ENCODE measurements at regions not wholly inside any gene's neighbourhood (a gene's known extent, or its start where the extent isn't known, plus 50 kb on each side); places are given as distances from the start of the nearest gene placed in this dataset.

GRCh38 chr2:34353509-34354113 is 754.5 kb upstream of the FAM98A start:
- 53 to 54% methylated on average over 2 of the region's 2 CpGs for WGBS, 2 donors
- TF ChIP-seq CTCF (IDR thresholded peaks at IDR 0.05) = no peak
- H3K27me3 ChIP-seq = no peaks in the 10 kb centered on the region
- no peak overlapping the region for H3K4me3 ChIP-seq
- no peaks in the 10 kb centered on the region for H3K4me1 ChIP-seq
- no peak for DNase-seq (ENCODE audit: low spot score in 2 of 2)
- H3K36me3 ChIP-seq = no peaks in the 10 kb centered on the region
- H3K9me3 ChIP-seq = no peaks in the 10 kb centered on the region
- no peak overlapping the region for H3K27ac ChIP-seq

GRCh38 chr2:34349527-34349926 is 750.4 kb upstream of the FAM98A start:
- Histone ChIP-seq H3K27me3 (no peaks in the 10 kb centered on the region), H3K9me3 (no peaks in the 10 kb centered on the region), H3K4me3 (no peak overlapping the region), H3K36me3 (no peaks in the 10 kb centered on the region), H3K27ac (no peak overlapping the region), H3K4me1 (no peaks in the 10 kb centered on the region)
- no peak for DNase-seq (ENCODE audit: low spot score in 2 of 2)
- TF ChIP-seq CTCF (IDR thresholded peaks at IDR 0.05) (no peak), EP300 (IDR thresholded peaks at IDR 0.05) (no peak), POLR2A (IDR thresholded peaks at IDR 0.05) (no peak)
- 88 to 96% methylated on average over 1 of the region's 1 CpG for WGBS, 2 donors

GRCh38 chr2:34345030-34345429 is 745.9 kb upstream of the FAM98A start:
- no peaks in the 10 kb centered on the region for H3K4me1 ChIP-seq
- no peaks in the 10 kb centered on the region for H3K36me3 ChIP-seq
- no peaks in the 10 kb centered on the region for H3K27me3 ChIP-seq
- no peak overlapping the region for H3K27ac ChIP-seq
- H3K4me3 ChIP-seq = no peak overlapping the region
- WGBS, 2 donors = 72 to 90% methylated on average over 2 of the region's 2 CpGs
- no peaks in the 10 kb centered on the region for H3K9me3 ChIP-seq
- TF ChIP-seq CTCF (IDR thresholded peaks at IDR 0.05) = no peak
- TF ChIP-seq EP300 (IDR thresholded peaks at IDR 0.05) = no peak
- no peak for TF ChIP-seq POLR2A (IDR thresholded peaks at IDR 0.05)
- DNase-seq (ENCODE audit: low spot score in 2 of 2) = no peak

- H3K36me3 ChIP-seq = no peaks in the 10 kb centered on the region
- H3K27ac ChIP-seq = no peak overlapping the region
- H3K4me3 ChIP-seq = no peak overlapping the region
- TF ChIP-seq CTCF (IDR thresholded peaks at IDR 0.05) (no peak), POLR2A (IDR thresholded peaks at IDR 0.05) (no peak), EP300 (IDR thresholded peaks at IDR 0.05) (no peak)
- DNase-seq (ENCODE audit: low spot score in 2 of 2) = no peak
- 55 to 72% methylated on average over 1 of the region's 1 CpG for WGBS, 2 donors
- H3K4me1 ChIP-seq = no peaks in the 10 kb centered on the region
- H3K27me3 ChIP-seq = no peaks in the 10 kb centered on the region
- no peaks in the 10 kb centered on the region for H3K9me3 ChIP-seq
Measured at GRCh38 chr2:34340307-34340706, 741.2 kb upstream of the FAM98A start.

- DNase-seq (ENCODE audit: low spot score in 2 of 2) = no peak
- no peaks in the 10 kb centered on the region for H3K4me1 ChIP-seq
- WGBS, 2 donors = 88 to 94% methylated on average over 3 of the region's 3 CpGs
Measured at GRCh38 chr2:34337735-34338134, 738.6 kb upstream of the FAM98A start.

GRCh38 chr2:34332813-34333212 is 733.7 kb upstream of the FAM98A start:
- Histone ChIP-seq H3K27ac (no peak overlapping the region), H3K36me3 (no peaks in the 10 kb centered on the region), H3K4me1 (no peaks in the 10 kb centered on the region), H3K9me3 (no peaks in the 10 kb centered on the region), H3K27me3 (no peaks in the 10 kb centered on the region), H3K4me3 (no peak overlapping the region)
- whole genome bisulfite sequencing, 2 donors = 61 to 65% methylated on average over 2 of the region's 2 CpGs
- DNase-seq (ENCODE audit: low spot score in 2 of 2) = no peak
- TF ChIP-seq POLR2A (IDR thresholded peaks at IDR 0.05) (no peak), EP300 (IDR thresholded peaks at IDR 0.05) (no peak), CTCF (IDR thresholded peaks at IDR 0.05) (no peak)

More at GRCh38 chr2:34337735-34338134, 738.6 kb upstream of the FAM98A start:
- Histone ChIP-seq H3K36me3 (no peaks in the 10 kb centered on the region), H3K27me3 (no peaks in the 10 kb centered on the region), H3K27ac (no peak overlapping the region), H3K4me3 (no peak overlapping the region), H3K9me3 (no peaks in the 10 kb centered on the region)
- TF ChIP-seq POLR2A (IDR thresholded peaks at IDR 0.05) (no peak), EP300 (IDR thresholded peaks at IDR 0.05) (no peak)

Data from tibial nerve (tissue), 4 donors.